ENCODE measurements at regions not wholly inside any gene's neighbourhood (a gene's known extent, or its start where the extent isn't known, plus 50 kb on each side); places are given as distances from the start of the nearest gene placed in this dataset.

- no peak for TF ChIP-seq CTCF (IDR thresholded peaks at IDR 0.05)
- H3K4me1 ChIP-seq (ENCODE audit: insufficient read depth, low read length): no peaks in the 10 kb centered on the region
- ATAC-seq (ENCODE audit: poor library complexity) (no peak), DNase-seq (no peak)
- no peak overlapping the region for H3K4me3 ChIP-seq (ENCODE audit: low read length)
- H3K36me3 ChIP-seq (ENCODE audit: insufficient read depth, low read length): no peaks in the 10 kb centered on the region
- Mint-ChIP-seq H3K9me3 (peaks cover 4% of the 10 kb centered on the region), H3K27me3 (peaks cover 20% of the 10 kb centered on the region), H3K4me1 (ENCODE audit: low read depth) (no peaks in the 10 kb centered on the region), H3K27ac (no peak overlapping the region), H3K4me3 (no peak overlapping the region), H3K36me3 (ENCODE audit: low read depth) (peaks cover 4% of the 10 kb centered on the region)
- POLR2A ChIA-PET: no interaction called here
- CTCF ChIA-PET: no interaction called here
- intact Hi-C loops (cut with DNase I, micrococcal nuclease): no loop called here
- peaks cover 0 to 16% of the 10 kb centered on the region in 2 experiments for H3K9me3 ChIP-seq (ENCODE audit: control insufficient read depth in 1 of 2, insufficient read depth in 1 of 2, low read length in 2 of 2)
- peaks cover 0 to under 1% of the 10 kb centered on the region in 2 experiments for H3K27me3 ChIP-seq (ENCODE audit: control insufficient read depth in 1 of 2, insufficient read depth in 2 of 2, low read length in 2 of 2)
- no peak overlapping the region for H3K27ac ChIP-seq (ENCODE audit: low read depth in 1 of 2, low read length in 2 of 2)
Observed at GRCh38 chr10:43026039-43026973, 50.6 kb upstream of the RET start.

Small RNA genes lying in the stretch of these regions (microRNA-seq; reads per million reads assigned to microRNA genes)
- 4.1 reads per million, percentile 21 among the genes with 10 or more reads in this experiment for gene MIR5100 (ENCODE audit: borderline microRNAs expressed, borderline replicate concordance)
